IMR-90 (cell line): ENCODE measurements at regions not wholly inside any gene's neighbourhood (a gene's known extent, or its start where the extent isn't known, plus 50 kb on each side); places are given as distances from the start of the nearest gene placed in this dataset.

Experiments
- ATAC-seq: fragments of 200-7000 bp; cut with Tn5 transposase; 2 replicates; pipeline ENCODE4 v1.9.1; 2020; ENCODE audit warnings: low read depth, mild to moderate bottlenecking, moderate library complexity
- BruUV-seq: library from RNA; stranded (reverse); fragments of 400-500 nt; replicated peaks from 2 replicates; lab custom pipeline; 2021; lab: Mats Ljungman, UMichigan
- CTCF ChIA-PET: fragments of 300-600 bp; formaldehyde crosslinking; extraction: SDS; loops from one replicate; lab custom pipeline; 2021; ENCODE audit warnings: antibody characterized with exemption; lab: Yijun Ruan, JAX
- POLR2A ChIA-PET: fragments of 300-600 bp; sonication (Branson Sonifier 250); formaldehyde crosslinking; loops from one replicate; lab custom pipeline; 2022; ENCODE audit warnings: antibody characterized with exemption; ENCODE audit not compliant: unreplicated experiment; lab: Charles Lee
- DNase-seq: peaks from one replicate; pipeline ENCODE4 v3.0.0; 2013
- H2AFZ ChIP-seq: replicated peaks from 2 replicates; pipeline ENCODE3; 2013; ENCODE audit warnings: low read length, mild to moderate bottlenecking; ENCODE audit not compliant: poor library complexity
- H2AK5ac ChIP-seq: 2 replicates; pipeline ENCODE4 v1.6.1; 2013; ENCODE audit warnings: low read depth, low read length, inconsistent platforms
- H2AK9ac ChIP-seq: replicated peaks from 2 replicates; pipeline ENCODE3; 2013; ENCODE audit warnings: mild to moderate bottlenecking, low read depth, low read length, moderate library complexity; ENCODE audit not compliant: poor library complexity
- H2BK120ac ChIP-seq: 2 replicates; pipeline ENCODE4 v1.6.1; 2013; ENCODE audit warnings: low read depth, low read length, inconsistent platforms
- H2BK15ac ChIP-seq: 3 replicates; pipeline ENCODE4 v1.6.1; 2013; ENCODE audit warnings: low read depth, low read length, inconsistent platforms
- H2BK20ac ChIP-seq: 2 replicates; pipeline ENCODE4 v1.6.1; 2013; ENCODE audit warnings: low read depth, mild to moderate bottlenecking, inconsistent platforms, low read length, moderate library complexity
- H2BK5ac ChIP-seq: 2 replicates; pipeline ENCODE4 v1.6.1; 2013; ENCODE audit warnings: mild to moderate bottlenecking, low read depth, low read length, inconsistent platforms; ENCODE audit not compliant: poor library complexity, severe bottlenecking
- H3K14ac ChIP-seq: replicated peaks from 2 replicates; pipeline ENCODE4 v1.6.1; 2013; ENCODE audit warnings: low read depth, low read length, inconsistent platforms
- H3K18ac ChIP-seq: 2 replicates; pipeline ENCODE4 v1.6.1; 2013; ENCODE audit warnings: low read depth, low read length, control low read depth
- H3K23ac ChIP-seq: 2 replicates; pipeline ENCODE4 v1.6.1; 2013; ENCODE audit warnings: low read depth, low read length, inconsistent platforms
- H3K27ac ChIP-seq: 2 replicates; pipeline ENCODE4 v1.5.1; 2013; ENCODE audit warnings: mild to moderate bottlenecking, control low read depth, low read length; ENCODE audit not compliant: insufficient read depth
- H3K27me3 ChIP-seq: 2 replicates; pipeline ENCODE4 v1.6.1; 2013; ENCODE audit warnings: low read length; ENCODE audit not compliant: control insufficient read depth, insufficient read depth
- H3K36me3 ChIP-seq: 2 replicates; pipeline ENCODE4 v1.6.1; 2013; ENCODE audit warnings: low read length, mixed read lengths; ENCODE audit not compliant: control insufficient read depth, insufficient read depth
- H3K4ac ChIP-seq: 2 replicates; pipeline ENCODE4 v1.6.1; 2013; ENCODE audit warnings: low read depth, low read length, inconsistent platforms
- H3K4me1 ChIP-seq: 2 replicates; pipeline ENCODE4 v1.6.1; 2013; ENCODE audit warnings: low read length, mixed read lengths; ENCODE audit not compliant: control insufficient read depth, insufficient read depth
- H3K4me2 ChIP-seq: 2 replicates; pipeline ENCODE4 v1.6.1; 2013; ENCODE audit warnings: low read depth, mild to moderate bottlenecking, control low read depth, low read length, moderate library complexity
- H3K4me3 ChIP-seq: 2 replicates; pipeline ENCODE4 v1.5.1; 2013; ENCODE audit warnings: low read depth, mild to moderate bottlenecking, control low read depth, low read length, moderate library complexity; ENCODE audit not compliant: insufficient read depth
- H3K56ac ChIP-seq: 2 replicates; pipeline ENCODE4 v1.6.1; 2013; ENCODE audit warnings: low read length, inconsistent platforms; ENCODE audit not compliant: insufficient read depth; ENCODE audit errors: extremely low read depth
- H3K79me1 ChIP-seq, 2 experiments: 2 replicates each; pipeline ENCODE4 v1.6.1; 2013; ENCODE audit warnings: low read length in 2 of 2, inconsistent platforms in 1 of 2, low read depth in 1 of 2
- H3K9ac ChIP-seq: 2 replicates; pipeline ENCODE4 v1.6.1; 2013; ENCODE audit warnings: low read depth, low read length, control low read depth
- H3K9me1 ChIP-seq: 2 replicates; pipeline ENCODE4 v1.6.1; 2013; ENCODE audit warnings: low read length, inconsistent platforms; ENCODE audit not compliant: insufficient read depth
- H3K9me3 ChIP-seq: 2 replicates; pipeline ENCODE4 v1.6.1; 2013; ENCODE audit warnings: low read length; ENCODE audit not compliant: control insufficient read depth, insufficient read depth
- H4K20me1 ChIP-seq: 2 replicates; pipeline ENCODE4 v1.6.1; 2013; ENCODE audit warnings: low read length, inconsistent platforms; ENCODE audit not compliant: insufficient read depth
- H4K5ac ChIP-seq: 2 replicates; pipeline ENCODE4 v1.6.1; 2013; ENCODE audit warnings: mild to moderate bottlenecking, low read depth, low read length, control low read depth
- H4K8ac ChIP-seq, 2 experiments: 2 replicates each; pipeline ENCODE4 v1.6.1; 2013; ENCODE audit warnings: low read depth in 2 of 2, low read length in 2 of 2, control low read depth in 1 of 2, inconsistent platforms in 1 of 2
- H4K91ac ChIP-seq: 2 replicates; pipeline ENCODE4 v1.6.1; 2013; ENCODE audit warnings: low read depth, low read length, inconsistent platforms; ENCODE audit not compliant: insufficient read depth
- CHD1 ChIP-seq: IDR thresholded peaks from 2 replicates; pipeline ENCODE4 v1.6.1; 2012; ENCODE audit warnings: low read depth, low read length, improper control_type of control experiment
- NFE2L2 ChIP-seq: fragments of 150-350 bp; IDR thresholded peaks from 2 replicates; pipeline ENCODE4 v1.6.1; 2016; ENCODE audit warnings: low read depth, mild to moderate bottlenecking, low read length
- RCOR1 ChIP-seq: IDR thresholded peaks from 2 replicates; pipeline ENCODE4 v1.6.1; 2012; ENCODE audit warnings: mild to moderate bottlenecking, low read length, improper control_type of control experiment; ENCODE audit not compliant: insufficient replicate concordance
- WGBS, 2 experiments: methylation state at CpG; one replicate each; pipeline versions ENCODE4 v1.1.5 to v1.1.7; 2013; ENCODE audit warnings: missing lambda C conversion rate in 2 of 2; ENCODE audit not compliant: insufficient read length in 1 of 2; ENCODE audit errors: extremely low coverage in 2 of 2; 5-methylcytosine and 5-hydroxymethylcytosine counted together
- dilution Hi-C: fragments of 300-500 bp; cut with HindIII; formaldehyde crosslinking; loops from one replicate; pipeline ENCODE4 v1.14.3; 2018; ENCODE audit warnings: low sequenced_read_pairs; ENCODE audit not compliant: unreplicated experiment
- in situ Hi-C: fragments of 300-500 bp; cut with MboI; formaldehyde crosslinking; loops from 3 replicates; pipeline ENCODE4 v1.14.3; 2019; ENCODE audit warnings: low sequenced_read_pairs, inconsistent platforms, mixed read lengths
- intact Hi-C: fragments of 100-400 bp; cut with micrococcal nuclease; formaldehyde crosslinking; loops from 2 replicates; pipeline ENCODE4 v1.10.0; 2022
- TF ChIP-seq, protein P1 (sequence below): conservative IDR thresholded peaks from 2 replicates; pipeline ENCODE4 v1.5.1; 2012; ENCODE audit warnings: mild to moderate bottlenecking, low read depth, low read length, improper control_type of control experiment
- TF ChIP-seq, protein P2 (sequence below): fragments of 150-350 bp; IDR thresholded peaks from 2 replicates; pipeline ENCODE4 v1.6.1; 2016; ENCODE audit warnings: low read depth, mild to moderate bottlenecking, low read length, moderate library complexity, borderline replicate concordance

DNA sequence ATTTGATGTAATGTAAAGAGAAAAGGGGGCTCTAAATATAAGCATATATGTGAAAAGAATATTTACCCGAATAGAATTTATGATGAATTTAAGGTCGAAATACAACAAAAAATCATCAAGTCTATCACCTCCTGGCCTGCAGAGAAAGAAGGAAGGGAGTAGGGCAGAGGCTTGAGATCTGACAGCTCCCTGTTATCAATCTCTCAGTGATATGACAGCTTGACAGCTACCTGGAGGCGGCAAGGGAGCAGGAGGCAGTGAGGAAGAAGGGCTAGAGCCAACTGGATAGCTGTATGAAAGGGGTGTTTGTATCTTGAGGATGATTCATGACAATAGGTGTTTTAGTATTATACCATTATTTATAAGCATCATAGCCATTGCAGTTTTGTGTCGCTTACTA, 299.8 kb upstream of the DNAJC19 start:
- Histone ChIP-seq H2BK15ac (no peak overlapping the region), H3K36me3 (no peaks in the 10 kb centered on the region), H3K9ac (no peak overlapping the region), H3K4me1 (no peaks in the 10 kb centered on the region), H2AK5ac (no peak overlapping the region), H4K20me1 (no peaks in the 10 kb centered on the region), H2AFZ (no peak overlapping the region), H4K5ac (no peak overlapping the region), H2BK120ac (no peak overlapping the region), H3K9me1 (no peaks in the 10 kb centered on the region), H3K18ac (no peak overlapping the region), H3K23ac (no peak overlapping the region), H3K27me3 (no peaks in the 10 kb centered on the region), H3K4me2 (no peak overlapping the region), H4K8ac (no peak overlapping the region), H3K14ac (no peak overlapping the region), H4K91ac (no peak overlapping the region), H3K9me3 (no peaks in the 10 kb centered on the region; the same call in none of the 2 replicates), H2AK9ac (no peak overlapping the region), H2BK20ac (no peak overlapping the region), H3K79me1 (no peaks in the 10 kb centered on the region), H3K27ac (no peak overlapping the region), H3K4ac (no peak overlapping the region), H3K56ac (no peak overlapping the region), H3K4me3 (no peak overlapping the region), H2BK5ac (no peak overlapping the region)
- WGBS, 2 experiments, result no CpG with 5 or more reads among the region's 4 CpGs
- in situ Hi-C loops (no loop called here), dilution Hi-C loops (no loop called here), intact Hi-C loops (no loop called here)
- ChIA-PET CTCF (no interaction called here), POLR2A (no interaction called here)
- no TSS peak for BruUV-seq
- ATAC-seq (no peak), DNase-seq (no peak)
- no peak for TF ChIP-seq RCOR1
- no peak for TF ChIP-seq CHD1
- TF ChIP-seq, protein P1, sequence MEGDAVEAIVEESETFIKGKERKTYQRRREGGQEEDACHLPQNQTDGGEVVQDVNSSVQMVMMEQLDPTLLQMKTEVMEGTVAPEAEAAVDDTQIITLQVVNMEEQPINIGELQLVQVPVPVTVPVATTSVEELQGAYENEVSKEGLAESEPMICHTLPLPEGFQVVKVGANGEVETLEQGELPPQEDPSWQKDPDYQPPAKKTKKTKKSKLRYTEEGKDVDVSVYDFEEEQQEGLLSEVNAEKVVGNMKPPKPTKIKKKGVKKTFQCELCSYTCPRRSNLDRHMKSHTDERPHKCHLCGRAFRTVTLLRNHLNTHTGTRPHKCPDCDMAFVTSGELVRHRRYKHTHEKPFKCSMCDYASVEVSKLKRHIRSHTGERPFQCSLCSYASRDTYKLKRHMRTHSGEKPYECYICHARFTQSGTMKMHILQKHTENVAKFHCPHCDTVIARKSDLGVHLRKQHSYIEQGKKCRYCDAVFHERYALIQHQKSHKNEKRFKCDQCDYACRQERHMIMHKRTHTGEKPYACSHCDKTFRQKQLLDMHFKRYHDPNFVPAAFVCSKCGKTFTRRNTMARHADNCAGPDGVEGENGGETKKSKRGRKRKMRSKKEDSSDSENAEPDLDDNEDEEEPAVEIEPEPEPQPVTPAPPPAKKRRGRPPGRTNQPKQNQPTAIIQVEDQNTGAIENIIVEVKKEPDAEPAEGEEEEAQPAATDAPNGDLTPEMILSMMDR, result no peak
- no peak for TF ChIP-seq NFE2L2
- TF ChIP-seq, protein P2, sequence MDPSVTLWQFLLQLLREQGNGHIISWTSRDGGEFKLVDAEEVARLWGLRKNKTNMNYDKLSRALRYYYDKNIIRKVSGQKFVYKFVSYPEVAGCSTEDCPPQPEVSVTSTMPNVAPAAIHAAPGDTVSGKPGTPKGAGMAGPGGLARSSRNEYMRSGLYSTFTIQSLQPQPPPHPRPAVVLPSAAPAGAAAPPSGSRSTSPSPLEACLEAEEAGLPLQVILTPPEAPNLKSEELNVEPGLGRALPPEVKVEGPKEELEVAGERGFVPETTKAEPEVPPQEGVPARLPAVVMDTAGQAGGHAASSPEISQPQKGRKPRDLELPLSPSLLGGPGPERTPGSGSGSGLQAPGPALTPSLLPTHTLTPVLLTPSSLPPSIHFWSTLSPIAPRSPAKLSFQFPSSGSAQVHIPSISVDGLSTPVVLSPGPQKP, result no peak
